OCI-LY1 (cell line): ENCODE measurements at regions not wholly inside any gene's neighbourhood (a gene's known extent, or its start where the extent isn't known, plus 50 kb on each side); places are given as distances from the start of the nearest gene placed in this dataset.

Experiments
- H2AFZ ChIP-seq: fragments of 200-600 bp; sonication (generic), shearing (Covaris generic); 2 replicates; pipeline ENCODE4 v1.6.0; 2014; ENCODE audit warnings: antibody characterized with exemption, mild to moderate bottlenecking, low read length
- H3F3A ChIP-seq: fragments of 200-600 bp; sonication (generic), shearing (Covaris generic); 2 replicates; pipeline ENCODE4 v1.6.0; 2014; ENCODE audit warnings: mild to moderate bottlenecking, antibody characterized with exemption, low read length, moderate library complexity; ENCODE audit not compliant: insufficient read depth
- H3K27ac ChIP-seq: fragments of 200-600 bp; sonication (generic); 2 replicates; pipeline ENCODE4 v1.5.1; 2014; ENCODE audit warnings: low read length, mixed run types, mild to moderate bottlenecking, low read depth; ENCODE audit not compliant: poor library complexity, severe bottlenecking
- H3K27me3 ChIP-seq: fragments of 200-600 bp; sonication (generic); 2 replicates; pipeline ENCODE4 v1.6.0; 2014; ENCODE audit warnings: antibody characterized with exemption, mild to moderate bottlenecking, low read length, moderate library complexity; ENCODE audit not compliant: insufficient read depth
- H3K36me3 ChIP-seq: fragments of 200-600 bp; sonication (generic); 2 replicates; pipeline ENCODE4 v1.6.1; 2014; ENCODE audit warnings: mild to moderate bottlenecking, antibody characterized with exemption, low read length, moderate library complexity, mixed read lengths; ENCODE audit not compliant: insufficient read depth
- H3K4me1 ChIP-seq: fragments of 200-600 bp; sonication (generic); 2 replicates; pipeline ENCODE4 v1.5.1; 2014; ENCODE audit warnings: mild to moderate bottlenecking, low read length, moderate library complexity; ENCODE audit not compliant: insufficient read depth, severe bottlenecking
- H3K4me2 ChIP-seq: fragments of 200-600 bp; sonication (generic), shearing (Covaris generic); 2 replicates; pipeline ENCODE4 v1.6.1; 2014; ENCODE audit warnings: low read length
- H3K4me3 ChIP-seq: fragments of 200-600 bp; sonication (generic); 2 replicates; pipeline ENCODE4 v1.5.1; 2014; ENCODE audit warnings: low read length, low read depth, mild to moderate bottlenecking, mixed read lengths; ENCODE audit not compliant: poor library complexity, severe bottlenecking
- H3K79me2 ChIP-seq: fragments of 200-600 bp; shearing (Covaris generic); 2 replicates; pipeline ENCODE4 v1.6.1; 2016; ENCODE audit warnings: mixed run types, low read length, mixed read lengths; ENCODE audit not compliant: insufficient read depth
- H3K9ac ChIP-seq: fragments of 200-600 bp; sonication (generic), shearing (Covaris generic); 2 replicates; pipeline ENCODE4 v1.6.1; 2014; ENCODE audit warnings: mild to moderate bottlenecking, low read length, mixed read lengths
- H3K9me2 ChIP-seq: fragments of 200-600 bp; sonication (generic), shearing (Covaris generic); 2 replicates; pipeline ENCODE4 v1.6.1; 2014; ENCODE audit warnings: low read depth, mild to moderate bottlenecking, low read length, mixed read lengths
- H3K9me3 ChIP-seq: fragments of 200-600 bp; shearing (Covaris generic); 2 replicates; pipeline ENCODE4 v1.6.1; 2014; ENCODE audit warnings: low read length, mixed read lengths
- H4K20me1 ChIP-seq: fragments of 200-600 bp; sonication (generic), shearing (Covaris generic); 2 replicates; pipeline ENCODE4 v1.6.0; 2016; ENCODE audit warnings: mild to moderate bottlenecking, low read length; ENCODE audit not compliant: insufficient read depth
- CTCF ChIP-seq: fragments of 200-600 bp; sonication (generic), shearing (Covaris generic); IDR thresholded peaks from 2 replicates; pipeline ENCODE4 v1.5.1; 2017; ENCODE audit warnings: mild to moderate bottlenecking, antibody characterized with exemption, low read length, moderate library complexity, mixed read lengths
- EZH2 ChIP-seq: fragments of 200-600 bp; sonication (generic), shearing (Covaris generic); IDR thresholded peaks from 2 replicates; pipeline ENCODE4 v1.8.0; 2017; ENCODE audit warnings: borderline replicate concordance, mixed run types, mild to moderate bottlenecking, antibody characterized with exemption, low read length, moderate library complexity, mixed read lengths

- Histone ChIP-seq H3K36me3 (no peaks in the 10 kb centered on the region), H3K79me2 (no peaks in the 10 kb centered on the region), H3K9me3 (no peaks in the 10 kb centered on the region), H3K9me2 (no peaks in the 10 kb centered on the region), H3K4me1 (no peaks in the 10 kb centered on the region), H3K27ac (no peak overlapping the region), H3K27me3 (no peaks in the 10 kb centered on the region), H3F3A (no peaks in the 10 kb centered on the region), H3K9ac (no peak overlapping the region), H3K4me2 (no peak overlapping the region), H2AFZ (no peak overlapping the region), H3K4me3 (no peak overlapping the region), H4K20me1 (no peaks in the 10 kb centered on the region)
- TF ChIP-seq CTCF (no peak), EZH2 (no peak)
Measured at GRCh38 chr11:70881948-70882715, 370.2 kb downstream of the SHANK2 start.

- Histone ChIP-seq H3K4me3 (no peak overlapping the region), H3K36me3 (no peaks in the 10 kb centered on the region), H3K9ac (no peak overlapping the region), H3K4me2 (no peak overlapping the region), H3F3A (no peaks in the 10 kb centered on the region), H3K4me1 (no peaks in the 10 kb centered on the region), H3K9me2 (no peaks in the 10 kb centered on the region), H4K20me1 (no peaks in the 10 kb centered on the region), H3K9me3 (no peaks in the 10 kb centered on the region), H3K27ac (no peak overlapping the region), H3K27me3 (no peaks in the 10 kb centered on the region), H2AFZ (no peak overlapping the region), H3K79me2 (no peaks in the 10 kb centered on the region)
- TF ChIP-seq EZH2 (no peak), CTCF (no peak)
Measured at GRCh38 chr11:70882716-70883085, 369.7 kb downstream of the SHANK2 start.

GRCh38 chr11:70883323-70883940, 368.9 kb downstream of the SHANK2 start:
- no peaks in the 10 kb centered on the region for H3K9me2 ChIP-seq
- H3K79me2 ChIP-seq, result no peaks in the 10 kb centered on the region
- H2AFZ ChIP-seq, result no peak overlapping the region
- H3K4me3 ChIP-seq, result no peak overlapping the region
- H3K27me3 ChIP-seq, result no peaks in the 10 kb centered on the region
- H3K4me1 ChIP-seq, result no peaks in the 10 kb centered on the region
- H3K27ac ChIP-seq, result no peak overlapping the region
- H3F3A ChIP-seq, result no peaks in the 10 kb centered on the region
- H3K4me2 ChIP-seq, result no peak overlapping the region
- H4K20me1 ChIP-seq, result no peaks in the 10 kb centered on the region
- no peak for TF ChIP-seq CTCF
- TF ChIP-seq EZH2, result no peak
- H3K36me3 ChIP-seq, result no peaks in the 10 kb centered on the region
- no peak overlapping the region for H3K9ac ChIP-seq
- no peaks in the 10 kb centered on the region for H3K9me3 ChIP-seq
